ENCODE measurements at regions not wholly inside any gene's neighbourhood (a gene's known extent, or its start where the extent isn't known, plus 50 kb on each side); places are given as distances from the start of the nearest gene placed in this dataset.

DNA sequence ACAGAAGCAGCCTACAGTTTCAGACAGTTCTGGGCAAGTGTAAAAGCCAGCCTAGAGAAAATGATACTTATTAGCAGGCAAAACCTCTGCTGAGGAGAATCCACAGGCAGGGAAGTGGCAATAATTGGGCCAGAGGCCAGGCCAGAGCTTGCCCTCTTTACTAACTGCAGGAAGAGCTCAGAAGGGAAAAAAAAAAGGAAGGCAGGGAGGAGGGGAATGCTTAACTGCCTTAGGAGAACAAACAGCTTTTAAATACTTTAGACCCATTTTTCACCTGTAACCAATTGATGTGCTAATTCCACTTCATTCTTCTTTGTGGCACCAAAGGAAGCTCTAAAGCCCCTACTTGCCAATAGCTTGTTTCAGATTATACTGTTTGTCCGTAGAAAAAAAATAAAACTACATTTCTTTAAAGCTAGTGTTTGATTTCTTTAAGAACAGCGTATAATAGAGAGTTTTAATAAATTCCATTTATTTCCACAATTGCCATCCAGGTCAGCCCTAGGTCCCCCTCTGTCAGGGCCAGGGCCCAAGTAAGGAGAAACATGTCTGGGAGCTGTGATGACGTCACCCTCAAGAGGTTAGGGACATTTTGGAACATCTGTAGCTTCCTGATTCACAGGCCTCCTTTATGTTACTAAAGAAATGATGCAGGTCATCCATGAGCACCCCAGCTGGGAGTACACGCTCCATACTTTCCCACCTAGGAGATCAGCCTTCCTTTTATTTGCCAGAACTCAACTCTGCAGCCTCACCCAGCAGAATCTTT, 384.3 kb downstream of the CDC5L start:
- TF ChIP-seq, protein P1, sequence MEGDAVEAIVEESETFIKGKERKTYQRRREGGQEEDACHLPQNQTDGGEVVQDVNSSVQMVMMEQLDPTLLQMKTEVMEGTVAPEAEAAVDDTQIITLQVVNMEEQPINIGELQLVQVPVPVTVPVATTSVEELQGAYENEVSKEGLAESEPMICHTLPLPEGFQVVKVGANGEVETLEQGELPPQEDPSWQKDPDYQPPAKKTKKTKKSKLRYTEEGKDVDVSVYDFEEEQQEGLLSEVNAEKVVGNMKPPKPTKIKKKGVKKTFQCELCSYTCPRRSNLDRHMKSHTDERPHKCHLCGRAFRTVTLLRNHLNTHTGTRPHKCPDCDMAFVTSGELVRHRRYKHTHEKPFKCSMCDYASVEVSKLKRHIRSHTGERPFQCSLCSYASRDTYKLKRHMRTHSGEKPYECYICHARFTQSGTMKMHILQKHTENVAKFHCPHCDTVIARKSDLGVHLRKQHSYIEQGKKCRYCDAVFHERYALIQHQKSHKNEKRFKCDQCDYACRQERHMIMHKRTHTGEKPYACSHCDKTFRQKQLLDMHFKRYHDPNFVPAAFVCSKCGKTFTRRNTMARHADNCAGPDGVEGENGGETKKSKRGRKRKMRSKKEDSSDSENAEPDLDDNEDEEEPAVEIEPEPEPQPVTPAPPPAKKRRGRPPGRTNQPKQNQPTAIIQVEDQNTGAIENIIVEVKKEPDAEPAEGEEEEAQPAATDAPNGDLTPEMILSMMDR (IDR thresholded peaks at IDR 0.05; ENCODE audit: borderline replicate concordance, insufficient read depth, low read depth, low read length) = no peak
- H3K4me3 ChIP-seq (ENCODE audit: low read depth, low read length) = no peak overlapping the region

- TF ChIP-seq, protein P1 (IDR thresholded peaks at IDR 0.05; ENCODE audit: borderline replicate concordance, insufficient read depth, low read depth, low read length) = no peak
- no peak overlapping the region for H3K4me3 ChIP-seq (ENCODE audit: low read depth, low read length)
These were observed 385.3 kb downstream of the CDC5L start for GRCh38 chr6:44772838-44773237.

DNA sequence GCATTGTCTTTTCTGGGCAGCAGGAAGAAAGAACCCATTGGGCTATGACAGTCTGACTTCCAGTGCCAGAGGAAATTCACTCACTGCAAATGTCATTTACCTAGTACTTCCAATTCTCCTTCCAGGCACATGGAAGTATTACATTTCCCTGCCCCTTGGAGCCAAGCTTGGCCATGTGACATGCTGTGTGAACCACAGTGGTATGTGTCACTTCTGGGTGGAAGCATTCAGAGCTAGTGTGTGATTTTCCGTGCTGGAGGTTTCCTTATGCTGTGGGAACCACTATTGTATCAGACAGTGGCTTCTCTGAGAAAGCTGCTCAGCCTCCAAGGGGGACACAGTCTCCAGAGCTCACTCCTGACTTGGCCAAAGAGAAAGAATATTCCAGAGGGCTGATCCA, 387.6 kb downstream of the CDC5L start:
- H3K4me3 ChIP-seq (ENCODE audit: low read depth, low read length) = no peak overlapping the region
- TF ChIP-seq, protein P1 (IDR thresholded peaks at IDR 0.05; ENCODE audit: borderline replicate concordance, insufficient read depth, low read depth, low read length) = no peak

GRCh38 chr6:44776344-44776743, 388.8 kb downstream of the CDC5L start:
- TF ChIP-seq, protein P1 (IDR thresholded peaks at IDR 0.05; ENCODE audit: borderline replicate concordance, insufficient read depth, low read depth, low read length) = no peak
- no peak overlapping the region for H3K4me3 ChIP-seq (ENCODE audit: low read depth, low read length)

DNA sequence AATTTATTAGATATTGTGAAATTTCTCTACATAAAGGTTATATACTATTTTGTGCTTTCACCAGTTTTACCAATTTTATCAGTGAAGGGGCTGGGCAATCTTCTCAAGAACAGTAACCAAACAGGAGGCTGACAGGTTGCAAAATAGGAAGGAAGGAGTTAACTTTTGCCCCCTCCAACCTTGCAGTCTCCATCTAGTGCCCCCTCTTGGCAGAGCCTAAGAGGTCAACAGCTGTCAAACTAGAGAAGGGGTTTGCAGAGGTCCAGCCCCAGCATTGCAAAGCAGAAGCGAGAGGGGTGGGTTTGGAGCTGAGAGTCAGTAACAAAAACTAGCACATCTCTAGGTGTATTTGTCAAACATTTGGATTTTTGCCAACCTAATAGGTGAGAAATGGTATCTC, 391.0 kb downstream of the CDC5L start:
- TF ChIP-seq, protein P1 (IDR thresholded peaks at IDR 0.05; ENCODE audit: borderline replicate concordance, insufficient read depth, low read depth, low read length) = no peak
- no peak overlapping the region for H3K4me3 ChIP-seq (ENCODE audit: low read depth, low read length)
